ENCODE measurements at regions not wholly inside any gene's neighbourhood (a gene's known extent, or its start where the extent isn't known, plus 50 kb on each side); places are given as distances from the start of the nearest gene placed in this dataset.

DNA sequence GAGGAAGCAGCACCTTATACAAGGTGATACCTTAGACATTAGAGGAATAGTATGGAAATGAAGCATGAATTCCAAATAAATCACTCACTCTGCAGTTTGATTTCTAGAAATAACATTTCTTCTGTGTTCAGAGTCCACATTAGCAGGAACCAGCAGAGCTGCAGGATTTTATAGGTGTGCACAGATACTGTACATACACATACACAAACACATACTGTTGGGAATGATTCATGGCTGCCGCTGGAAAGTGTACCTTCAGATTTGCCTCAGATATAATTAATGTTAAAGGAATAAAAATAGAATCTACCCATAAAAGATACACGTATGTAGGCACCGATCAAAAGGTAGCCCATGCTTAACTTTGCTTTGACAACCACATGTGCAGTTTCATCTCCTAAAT, 578.1 kb downstream of the CSNK1G3 start:
- Histone ChIP-seq H3K79me2 (ENCODE audit: insufficient read depth) (no peaks in the 10 kb centered on the region), H3F3A (replicated peaks; ENCODE audit: insufficient read depth) (no peaks in the 10 kb centered on the region), H3K9ac (no peak overlapping the region), H3K4me1 (ENCODE audit: control insufficient read depth in 1 of 2, insufficient read depth in 2 of 2, low read depth in 1 of 2, low read length in 1 of 2) (no peaks in the 10 kb centered on the region), H3K4me3 (ENCODE audit: low read depth in 2 of 2, low read length in 1 of 2) (no peak overlapping the region), H3K27ac (ENCODE audit: low read depth in 2 of 2, low read length in 1 of 2) (no peak overlapping the region), H3K9me3 (no peaks in the 10 kb centered on the region), H2AFZ (ENCODE audit: low read depth) (0 out of 2 replicates have a peak overlapping the region, but pooled peaks have one; percentile 6), H4K20me1 (ENCODE audit: insufficient read depth) (no peaks in the 10 kb centered on the region), H3K4me2 (no peak overlapping the region), H3K27me3 (ENCODE audit: insufficient read depth) (no peaks in the 10 kb centered on the region), H3K36me3 (replicated peaks in 1 of 2; ENCODE audit: control insufficient read depth in 1 of 2, insufficient read depth in 2 of 2, low read length in 1 of 2) (no peaks in the 10 kb centered on the region), H3K9me2 (no peaks in the 10 kb centered on the region)
- ChIA-PET POLR2A (no interaction called here), CTCF (no interaction called here)
- TF ChIP-seq, protein P1, sequence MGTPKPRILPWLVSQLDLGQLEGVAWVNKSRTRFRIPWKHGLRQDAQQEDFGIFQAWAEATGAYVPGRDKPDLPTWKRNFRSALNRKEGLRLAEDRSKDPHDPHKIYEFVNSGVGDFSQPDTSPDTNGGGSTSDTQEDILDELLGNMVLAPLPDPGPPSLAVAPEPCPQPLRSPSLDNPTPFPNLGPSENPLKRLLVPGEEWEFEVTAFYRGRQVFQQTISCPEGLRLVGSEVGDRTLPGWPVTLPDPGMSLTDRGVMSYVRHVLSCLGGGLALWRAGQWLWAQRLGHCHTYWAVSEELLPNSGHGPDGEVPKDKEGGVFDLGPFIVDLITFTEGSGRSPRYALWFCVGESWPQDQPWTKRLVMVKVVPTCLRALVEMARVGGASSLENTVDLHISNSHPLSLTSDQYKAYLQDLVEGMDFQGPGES (IDR thresholded peaks at IDR 0.05; ENCODE audit: low read depth, low read length): no peak
- TF ChIP-seq RXRA (IDR thresholded peaks at IDR 0.05; ENCODE audit: borderline replicate concordance, low read depth): no peak
- TF ChIP-seq CHD2 (IDR thresholded peaks at IDR 0.05; ENCODE audit: low read length, partially characterized antibody): no peak
- no peak for TF ChIP-seq FOXM1 (IDR thresholded peaks at IDR 0.05; ENCODE audit: low read depth)
- 82% methylated on average over 3 of the region's 3 CpGs for WGBS (ENCODE audit: low lambda C conversion rate)
- no peak for DNase-seq

DNA sequence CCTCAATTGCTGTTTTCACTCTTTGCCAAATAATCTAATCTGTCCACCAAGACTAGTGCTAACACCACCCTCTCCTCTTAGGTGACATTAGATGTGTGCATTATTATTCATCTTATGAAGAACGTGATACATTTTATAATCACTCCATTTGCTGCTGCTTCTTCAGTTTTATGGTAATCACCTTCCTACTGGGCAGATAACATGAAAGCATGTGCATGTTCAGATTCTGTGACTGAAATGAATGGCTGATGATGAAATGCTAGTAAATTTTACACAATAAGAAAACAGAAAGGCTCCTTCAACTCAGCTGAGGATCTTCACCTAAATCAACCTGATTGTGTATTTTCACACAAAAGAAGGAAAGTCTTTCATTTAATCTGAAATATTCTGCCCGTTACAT, 577.6 kb downstream of the CSNK1G3 start:
- Histone ChIP-seq H4K20me1 (ENCODE audit: insufficient read depth) (no peaks in the 10 kb centered on the region), H3K4me3 (ENCODE audit: low read depth in 2 of 2, low read length in 1 of 2) (no peak overlapping the region), H3F3A (replicated peaks; ENCODE audit: insufficient read depth) (no peaks in the 10 kb centered on the region), H3K36me3 (replicated peaks in 1 of 2; ENCODE audit: control insufficient read depth in 1 of 2, insufficient read depth in 2 of 2, low read length in 1 of 2) (no peaks in the 10 kb centered on the region), H3K79me2 (ENCODE audit: insufficient read depth) (no peaks in the 10 kb centered on the region), H3K4me2 (no peak overlapping the region), H2AFZ (ENCODE audit: low read depth) (0 out of 2 replicates have a peak overlapping the region, but pooled peaks have one; percentile 6), H3K4me1 (ENCODE audit: control insufficient read depth in 1 of 2, insufficient read depth in 2 of 2, low read depth in 1 of 2, low read length in 1 of 2) (no peaks in the 10 kb centered on the region), H3K27me3 (ENCODE audit: insufficient read depth) (no peaks in the 10 kb centered on the region), H3K9me2 (no peaks in the 10 kb centered on the region), H3K27ac (ENCODE audit: low read depth in 2 of 2, low read length in 1 of 2) (no peak overlapping the region), H3K9me3 (no peaks in the 10 kb centered on the region), H3K9ac (no peak overlapping the region)
- CTCF ChIA-PET: no interaction called here
- TF ChIP-seq RAD21 (IDR thresholded peaks at IDR 0.05; ENCODE audit: low read length) (no peak), MEF2A (IDR thresholded peaks at IDR 0.05; ENCODE audit: borderline replicate concordance, low read depth) (no peak), EP300 (IDR thresholded peaks at IDR 0.05; ENCODE audit: borderline replicate concordance in 1 of 2, low read depth in 1 of 2, low read length in 1 of 2) (no peak), TEAD4 (IDR thresholded peaks at IDR 0.05; ENCODE audit: borderline replicate concordance, insufficient read depth) (no peak), NFIC (IDR thresholded peaks at IDR 0.05; ENCODE audit: borderline replicate concordance) (no peak), GABPA (IDR thresholded peaks at IDR 0.05; ENCODE audit: low read depth) (no peak), RXRA (IDR thresholded peaks at IDR 0.05; ENCODE audit: borderline replicate concordance, low read depth) (no peak), RCOR1 (IDR thresholded peaks at IDR 0.05; ENCODE audit: low read length) (no peak)
- 48% methylated on average over 2 of the region's 2 CpGs for WGBS (ENCODE audit: low lambda C conversion rate)
- POLR2A ChIA-PET: no interaction called here
- DNase-seq: no peak

All from SK-N-SH (cell line).